ENCODE measurements at regions not wholly inside any gene's neighbourhood (a gene's known extent, or its start where the extent isn't known, plus 50 kb on each side); places are given as distances from the start of the nearest gene placed in this dataset.

DNA sequence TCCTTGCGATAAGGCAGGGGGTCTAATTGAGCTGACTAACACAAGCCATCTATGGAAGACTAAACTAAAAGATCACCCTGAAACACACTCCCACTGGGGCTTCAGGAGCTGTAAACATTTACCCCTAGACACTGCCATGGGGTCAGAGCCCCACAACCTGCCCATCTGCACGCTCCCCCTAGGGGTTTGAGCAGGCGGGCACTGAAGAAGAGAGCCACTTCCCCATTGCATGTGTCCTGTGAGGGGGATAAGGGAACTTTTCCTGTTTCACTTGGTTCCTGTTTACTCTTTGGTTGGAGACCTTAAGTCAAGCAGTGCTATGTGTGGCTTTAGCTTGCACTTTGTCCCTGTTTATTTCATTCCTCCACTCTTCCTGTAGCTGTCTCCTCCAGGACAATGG is 1929.5 kb upstream of the CDH9 start:
- ChIA-PET POLR2A (no interaction called here), CTCF (no interaction called here)
- Histone ChIP-seq H3K4me3 (ENCODE audit: low read depth, low read length) (no peak overlapping the region), H3K27ac (ENCODE audit: low read depth, low read length) (no peak overlapping the region), H3K27me3 (ENCODE audit: control insufficient read depth, insufficient read depth, low read length) (no peaks in the 10 kb centered on the region), H3K9me3 (ENCODE audit: control insufficient read depth, insufficient read depth, low read length) (peaks cover 19% of the 10 kb centered on the region)
- TF ChIP-seq CTCF (IDR thresholded peaks at IDR 0.05; ENCODE audit: low read depth, low read length) = no peak
- DNase-seq (ENCODE audit: low read depth, low spot score) = no peak

GRCh38 chr5:28961816-28962215 is 1923.4 kb upstream of the CDH9 start:
- no peak for DNase-seq (ENCODE audit: low read depth, low spot score)
- no peak for TF ChIP-seq CTCF (IDR thresholded peaks at IDR 0.05; ENCODE audit: low read depth, low read length)
- no peak overlapping the region for H3K27ac ChIP-seq (ENCODE audit: low read depth, low read length)
- ChIA-PET CTCF (no interaction called here), POLR2A (no interaction called here)
- no peaks in the 10 kb centered on the region for H3K27me3 ChIP-seq (ENCODE audit: control insufficient read depth, insufficient read depth, low read length)
- peaks cover 4% of the 10 kb centered on the region; the same call in 1 of the 2 replicates for H3K9me3 ChIP-seq (ENCODE audit: control insufficient read depth, insufficient read depth, low read length)
- no peak overlapping the region for H3K4me3 ChIP-seq (ENCODE audit: low read depth, low read length)

- ChIA-PET CTCF (no interaction called here), POLR2A (no interaction called here)
- Histone ChIP-seq H3K27me3 (ENCODE audit: control insufficient read depth, insufficient read depth, low read length) (no peaks in the 10 kb centered on the region), H3K9me3 (ENCODE audit: control insufficient read depth, insufficient read depth, low read length) (no peaks in the 10 kb centered on the region; the same call in 1 of the 2 replicates), H3K27ac (ENCODE audit: low read depth, low read length) (no peak overlapping the region), H3K4me3 (ENCODE audit: low read depth, low read length) (no peak overlapping the region)
- no peak for DNase-seq (ENCODE audit: low read depth, low spot score)
- no peak for TF ChIP-seq CTCF (IDR thresholded peaks at IDR 0.05; ENCODE audit: low read depth, low read length)
Measured at GRCh38 chr5:28958581-28958980, 1920.2 kb upstream of the CDH9 start.

DNA sequence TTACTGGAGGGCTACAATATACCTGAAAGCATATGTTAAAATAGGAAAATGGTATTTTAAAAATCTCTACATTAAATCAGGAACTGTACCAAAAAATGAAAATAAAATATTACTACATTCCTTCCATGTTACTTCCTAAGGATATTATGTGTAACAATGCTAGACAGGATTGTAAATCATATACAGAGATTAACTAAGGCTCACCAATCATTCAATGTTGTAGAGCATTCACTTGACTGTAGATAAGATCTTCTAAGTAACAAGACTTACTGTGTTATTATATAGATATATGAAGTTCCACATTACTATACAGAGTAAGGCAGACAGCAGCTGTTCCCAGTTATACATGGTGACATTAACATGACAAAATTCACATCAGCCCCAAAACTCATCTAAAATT is 1919.1 kb upstream of the CDH9 start:
- CTCF ChIA-PET = no interaction called here
- H3K27me3 ChIP-seq (ENCODE audit: control insufficient read depth, insufficient read depth, low read length) = no peaks in the 10 kb centered on the region

DNA sequence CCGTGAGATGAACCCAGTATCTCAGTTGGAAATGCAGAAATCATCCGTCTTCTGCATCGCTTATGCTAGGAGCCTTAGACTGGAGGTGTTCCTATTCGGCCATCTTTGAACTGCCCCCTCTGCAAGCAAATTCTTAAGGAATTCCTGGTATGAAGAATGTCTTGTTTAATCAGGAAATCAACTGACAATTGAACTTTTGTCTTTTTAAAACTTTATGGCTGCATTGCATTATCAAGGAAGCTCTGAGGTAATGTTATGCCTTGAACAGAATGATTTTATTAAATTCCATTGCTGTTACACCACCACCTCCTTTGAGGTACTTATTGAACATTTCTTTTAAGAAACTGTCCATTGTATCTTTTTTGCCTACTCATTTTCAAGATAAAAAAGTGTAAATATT is 1915.7 kb upstream of the CDH9 start:
- DNase-seq (ENCODE audit: low read depth, low spot score) = no peak
- ChIA-PET CTCF (no interaction called here), POLR2A (no interaction called here)
- TF ChIP-seq CTCF (IDR thresholded peaks at IDR 0.05; ENCODE audit: low read depth, low read length) = no peak
- no peak overlapping the region for H3K27ac ChIP-seq (ENCODE audit: low read depth, low read length)
- no peak overlapping the region for H3K4me3 ChIP-seq (ENCODE audit: low read depth, low read length)
- H3K27me3 ChIP-seq (ENCODE audit: control insufficient read depth, insufficient read depth, low read length) = no peaks in the 10 kb centered on the region
- H3K9me3 ChIP-seq (ENCODE audit: control insufficient read depth, insufficient read depth, low read length) = peaks cover 3% of the 10 kb centered on the region; the same call in 1 of the 2 replicates

More for the DNA sequence above, 1919.1 kb upstream of the CDH9 start:
- Histone ChIP-seq H3K4me3 (ENCODE audit: low read depth, low read length) (no peak overlapping the region), H3K27ac (ENCODE audit: low read depth, low read length) (no peak overlapping the region), H3K9me3 (ENCODE audit: control insufficient read depth, insufficient read depth, low read length) (no peaks in the 10 kb centered on the region; the same call in 1 of the 2 replicates)
- TF ChIP-seq CTCF (IDR thresholded peaks at IDR 0.05; ENCODE audit: low read depth, low read length) = no peak
- DNase-seq (ENCODE audit: low read depth, low spot score) = no peak
- POLR2A ChIA-PET = no interaction called here
